H9 (cell line): ENCODE measurements at regions not wholly inside any gene's neighbourhood (a gene's known extent, or its start where the extent isn't known, plus 50 kb on each side); places are given as distances from the start of the nearest gene placed in this dataset.

Source experiments
- DNase-seq: peaks from one replicate; pipeline ENCODE4 v3.0.0-alpha.2; 2017
- H2AFZ ChIP-seq: one replicate; pipeline ENCODE4 v1.6.1; 2013; ENCODE audit warnings: mild to moderate bottlenecking, low read length, control low read depth, moderate library complexity
- H2AK5ac ChIP-seq: 2 replicates; pipeline ENCODE4 v1.6.1; 2013; ENCODE audit warnings: low read length, control low read depth, mixed read lengths; ENCODE audit not compliant: insufficient read length
- H2BK120ac ChIP-seq: one replicate; pipeline ENCODE4 v1.6.1; 2013; ENCODE audit warnings: low read depth, mild to moderate bottlenecking, low read length, control low read depth, inconsistent platforms; ENCODE audit not compliant: poor library complexity, severe bottlenecking
- H2BK12ac ChIP-seq: 2 replicates; pipeline ENCODE4 v1.6.1; 2013; ENCODE audit warnings: low read length, control low read depth, mixed read lengths, low read depth; ENCODE audit not compliant: insufficient read length
- H2BK15ac ChIP-seq: 2 replicates; pipeline ENCODE4 v1.6.1; 2013; ENCODE audit warnings: low read depth, low read length, control low read depth
- H2BK20ac ChIP-seq: one replicate; pipeline ENCODE4 v1.6.1; 2013; ENCODE audit warnings: low read depth, mild to moderate bottlenecking, low read length, control low read depth, inconsistent platforms; ENCODE audit not compliant: poor library complexity, severe bottlenecking
- H2BK5ac ChIP-seq: 2 replicates; pipeline ENCODE4 v1.6.1; 2013; ENCODE audit warnings: low read length, control low read depth, mixed read lengths; ENCODE audit not compliant: insufficient read length
- H3K14ac ChIP-seq: 2 replicates; pipeline ENCODE4 v1.6.1; 2013; ENCODE audit warnings: low read length, control low read depth; ENCODE audit not compliant: insufficient read depth
- H3K18ac ChIP-seq: 2 replicates; pipeline ENCODE4 v1.6.1; 2013; ENCODE audit warnings: low read depth, mild to moderate bottlenecking, mixed read lengths, low read length, control low read depth; ENCODE audit not compliant: insufficient read length
- H3K23ac ChIP-seq: 2 replicates; pipeline ENCODE4 v1.6.1; 2013; ENCODE audit warnings: low read length, control low read depth, mixed read lengths, low read depth; ENCODE audit not compliant: insufficient read length
- H3K23me2 ChIP-seq: 2 replicates; pipeline ENCODE4 v1.6.1; 2013; ENCODE audit warnings: low read depth, mild to moderate bottlenecking, mixed read lengths, low read length, control low read depth; ENCODE audit not compliant: insufficient read length, poor library complexity, severe bottlenecking
- H3K27ac ChIP-seq: 2 replicates; pipeline ENCODE4 v1.5.1; 2013; ENCODE audit warnings: low read length, control low read depth, mixed read lengths, low read depth; ENCODE audit not compliant: insufficient read length
- H3K27me3 ChIP-seq: 2 replicates; pipeline ENCODE4 v1.6.1; 2013; ENCODE audit warnings: low read length, control low read depth, inconsistent platforms; ENCODE audit not compliant: insufficient read depth
- H3K4ac ChIP-seq: 2 replicates; pipeline ENCODE4 v1.6.1; 2013; ENCODE audit warnings: low read depth, mild to moderate bottlenecking, control low read depth, inconsistent platforms, low read length, moderate library complexity
- H3K4me1 ChIP-seq: 2 replicates; pipeline ENCODE4 v1.6.1; 2013; ENCODE audit warnings: low read length, control low read depth, inconsistent platforms; ENCODE audit not compliant: insufficient read depth
- H3K4me2 ChIP-seq: 2 replicates; pipeline ENCODE4 v1.6.1; 2013; ENCODE audit warnings: low read length, control low read depth, mixed read lengths; ENCODE audit not compliant: insufficient read length, insufficient read depth
- H3K56ac ChIP-seq: 2 replicates; pipeline ENCODE4 v1.6.1; 2013; ENCODE audit warnings: low read depth, mild to moderate bottlenecking, mixed read lengths, low read length, control low read depth; ENCODE audit not compliant: insufficient read length
- H3K79me1 ChIP-seq: 2 replicates; pipeline ENCODE4 v1.6.1; 2013; ENCODE audit warnings: low read depth, mild to moderate bottlenecking, moderate library complexity, low read length, control low read depth, inconsistent platforms; ENCODE audit not compliant: insufficient read depth, poor library complexity, severe bottlenecking
- H3K79me2 ChIP-seq: 2 replicates; pipeline ENCODE4 v1.6.1; 2013; ENCODE audit warnings: low read length, control low read depth, inconsistent platforms; ENCODE audit not compliant: insufficient read depth
- H3K9ac ChIP-seq: 2 replicates; pipeline ENCODE4 v1.6.1; 2013; ENCODE audit warnings: low read length, control low read depth, mixed read lengths; ENCODE audit not compliant: insufficient read length; ENCODE audit errors: extremely low read depth
- H3K9me3 ChIP-seq: one replicate; pipeline ENCODE4 v1.6.1; 2013; ENCODE audit warnings: low read depth, low read length, inconsistent platforms; ENCODE audit not compliant: control insufficient read depth
- H3T11ph ChIP-seq: one replicate; pipeline ENCODE4 v1.6.1; 2013; ENCODE audit warnings: mild to moderate bottlenecking, low read length, control low read depth, inconsistent platforms
- H4K20me1 ChIP-seq: one replicate; pipeline ENCODE4 v1.6.1; 2013; ENCODE audit not compliant: control insufficient read depth, insufficient read length, insufficient read depth
- H4K5ac ChIP-seq: 2 replicates; pipeline ENCODE4 v1.6.1; 2013; ENCODE audit warnings: low read depth, mild to moderate bottlenecking, mixed read lengths, low read length, control low read depth; ENCODE audit not compliant: insufficient read length
- H4K8ac ChIP-seq: replicated peaks from 2 replicates; pipeline ENCODE4 v1.6.1; 2013; ENCODE audit warnings: low read length, control low read depth, mixed read lengths, low read depth; ENCODE audit not compliant: insufficient read length
- H4K91ac ChIP-seq: 2 replicates; pipeline ENCODE4 v1.6.1; 2013; ENCODE audit warnings: low read depth, mild to moderate bottlenecking, moderate library complexity, mixed read lengths, low read length, control low read depth; ENCODE audit not compliant: insufficient read length
- H3K27ac Mint-ChIP-seq, 3 experiments: 2 replicates in 2 of 3; 3 replicates in 1 of 3; pipeline ENCODE4 v1.8.0; 2020 to 2021; ENCODE audit warnings: mixed read lengths in 3 of 3, mild to moderate bottlenecking in 1 of 3, moderate library complexity in 1 of 3
- H3K27me3 Mint-ChIP-seq: 2 replicates; pipeline ENCODE4 v1.8.0; 2021; ENCODE audit warnings: low read depth, mild to moderate bottlenecking, moderate library complexity, mixed read lengths
- H3K36me3 Mint-ChIP-seq, 3 experiments: 2 replicates in 2 of 3; 3 replicates in 1 of 3; pipeline ENCODE4 v1.8.0; 2020 to 2021; ENCODE audit warnings: low read depth in 3 of 3, mixed read lengths in 3 of 3; ENCODE audit not compliant: insufficient read depth in 1 of 3
- H3K4me1 Mint-ChIP-seq, 2 experiments: 2 replicates each; pipeline ENCODE4 v1.8.0; 2020; ENCODE audit warnings: mixed read lengths in 2 of 2
- H3K4me3 Mint-ChIP-seq, 2 experiments: 2 replicates in 1 of 2; 3 replicates in 1 of 2; pipeline ENCODE4 v1.8.0; 2020 to 2021; ENCODE audit warnings: mild to moderate bottlenecking in 2 of 2, mixed read lengths in 2 of 2, moderate library complexity in 1 of 2
- H3K9me3 Mint-ChIP-seq, 2 experiments: 2 replicates in 1 of 2; 3 replicates in 1 of 2; pipeline ENCODE4 v1.8.0; 2020; ENCODE audit warnings: mild to moderate bottlenecking in 2 of 2, mixed read lengths in 2 of 2, moderate library complexity in 1 of 2
- CTCF ChIP-seq: fragments of 200-600 bp; sonication (generic); conservative IDR thresholded peaks from 3 replicates; pipeline ENCODE4 v1.8.0; 2021; ENCODE audit warnings: antibody characterized with exemption, mild to moderate bottlenecking
- WGBS: extraction: QIAGEN DNeasy Blood & Tissue Kit; methylation state at CpG from one replicate; pipeline ENCODE4 v1.1.7; 2013; ENCODE audit warnings: missing lambda C conversion rate, low lambda C conversion rate, mixed read lengths; ENCODE audit not compliant: insufficient read length; ENCODE audit errors: extremely low coverage; 5-methylcytosine and 5-hydroxymethylcytosine counted together

- H4K8ac ChIP-seq = no peak overlapping the region
These were observed 213.3 kb downstream of the MZT1 start for GRCh38 chr13:72514146-72514545.

More at GRCh38 chr13:72514146-72514545, 213.3 kb downstream of the MZT1 start:
- no peaks in the 10 kb centered on the region for H3K4me1 Mint-ChIP-seq
- H3K79me2 ChIP-seq = no peaks in the 10 kb centered on the region
- H2BK120ac ChIP-seq = no peak overlapping the region
- no peaks in the 10 kb centered on the region for H3K23me2 ChIP-seq
- H4K5ac ChIP-seq = no peak overlapping the region
- H3K9ac ChIP-seq = no peak overlapping the region
- no peak overlapping the region for H3K27ac ChIP-seq
- H2BK12ac ChIP-seq = no peak overlapping the region
- H2AFZ ChIP-seq = peak overlapping the region; percentile 5
- no peak overlapping the region for H3K27ac Mint-ChIP-seq
- no peak overlapping the region for H3K18ac ChIP-seq
- no peak overlapping the region for H3K4me3 Mint-ChIP-seq
- no peaks in the 10 kb centered on the region for H3K27me3 Mint-ChIP-seq
- H3K36me3 Mint-ChIP-seq = no peaks in the 10 kb centered on the region
- H3K27me3 ChIP-seq = no peaks in the 10 kb centered on the region
- H2BK20ac ChIP-seq = no peak overlapping the region
- H3K9me3 Mint-ChIP-seq = no peaks in the 10 kb centered on the region
- H4K20me1 ChIP-seq = no peaks in the 10 kb centered on the region
- H3K4me1 ChIP-seq = no peaks in the 10 kb centered on the region
- no peak overlapping the region for H3K4ac ChIP-seq
- H4K91ac ChIP-seq = no peak overlapping the region
- H3K79me1 ChIP-seq = no peaks in the 10 kb centered on the region
- no peak overlapping the region for H3K23ac ChIP-seq
- no peak overlapping the region for H2AK5ac ChIP-seq
- H3T11ph ChIP-seq = no peak overlapping the region
- no peak overlapping the region for H2BK5ac ChIP-seq
- H3K56ac ChIP-seq = no peak overlapping the region
- H3K9me3 ChIP-seq = no peaks in the 10 kb centered on the region
- H2BK15ac ChIP-seq = no peak overlapping the region
- no peak overlapping the region for H3K14ac ChIP-seq
- no peak for DNase-seq
- no peak for TF ChIP-seq CTCF
- no peak overlapping the region for H3K4me2 ChIP-seq
- WGBS = no CpG with 5 or more reads among the region's 1 CpG
